ENCODE measurements at regions not wholly inside any gene's neighbourhood (a gene's known extent, or its start where the extent isn't known, plus 50 kb on each side); places are given as distances from the start of the nearest gene placed in this dataset.

DNA sequence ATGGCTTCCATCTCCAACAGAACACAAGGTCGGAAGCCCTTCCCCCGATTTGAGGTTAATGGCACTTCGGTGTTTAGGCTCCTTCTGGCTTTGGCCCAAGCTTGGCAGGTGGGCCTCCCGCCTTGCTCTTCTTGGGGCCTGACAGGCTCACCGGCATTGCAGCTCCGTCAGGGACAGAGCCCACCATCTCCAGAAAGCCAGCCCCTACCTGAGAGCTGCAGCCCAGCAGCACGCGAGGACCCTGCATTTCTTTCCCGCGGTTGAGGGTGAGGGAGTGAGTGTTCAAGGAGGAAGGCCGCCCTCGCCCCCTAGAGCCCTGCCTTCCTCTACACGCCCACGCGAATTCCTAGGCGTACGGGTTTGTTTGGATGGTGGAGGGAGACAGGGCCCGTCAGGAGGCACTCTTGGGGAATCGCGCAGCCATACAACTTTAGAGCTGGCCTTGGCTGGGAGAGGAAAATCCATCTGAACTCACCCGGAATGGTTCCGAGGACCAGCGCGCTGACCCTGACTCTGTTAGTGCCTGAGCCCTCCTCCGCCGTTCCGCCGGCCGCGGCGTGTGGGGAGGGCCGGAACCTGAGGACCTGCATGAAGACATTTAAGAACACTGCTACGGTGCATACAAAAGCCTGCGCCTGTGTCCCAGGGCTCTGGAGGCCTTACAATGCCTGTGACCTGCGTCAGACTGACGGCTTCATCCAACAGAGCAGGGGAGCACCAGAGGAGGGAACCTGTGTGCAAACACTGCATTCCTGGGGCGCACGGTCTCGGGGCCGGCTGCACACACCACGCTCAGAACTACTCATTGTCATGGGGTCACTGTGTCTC is 73.8 kb downstream of the MRPL36 start:
- TF ChIP-seq, protein P1, sequence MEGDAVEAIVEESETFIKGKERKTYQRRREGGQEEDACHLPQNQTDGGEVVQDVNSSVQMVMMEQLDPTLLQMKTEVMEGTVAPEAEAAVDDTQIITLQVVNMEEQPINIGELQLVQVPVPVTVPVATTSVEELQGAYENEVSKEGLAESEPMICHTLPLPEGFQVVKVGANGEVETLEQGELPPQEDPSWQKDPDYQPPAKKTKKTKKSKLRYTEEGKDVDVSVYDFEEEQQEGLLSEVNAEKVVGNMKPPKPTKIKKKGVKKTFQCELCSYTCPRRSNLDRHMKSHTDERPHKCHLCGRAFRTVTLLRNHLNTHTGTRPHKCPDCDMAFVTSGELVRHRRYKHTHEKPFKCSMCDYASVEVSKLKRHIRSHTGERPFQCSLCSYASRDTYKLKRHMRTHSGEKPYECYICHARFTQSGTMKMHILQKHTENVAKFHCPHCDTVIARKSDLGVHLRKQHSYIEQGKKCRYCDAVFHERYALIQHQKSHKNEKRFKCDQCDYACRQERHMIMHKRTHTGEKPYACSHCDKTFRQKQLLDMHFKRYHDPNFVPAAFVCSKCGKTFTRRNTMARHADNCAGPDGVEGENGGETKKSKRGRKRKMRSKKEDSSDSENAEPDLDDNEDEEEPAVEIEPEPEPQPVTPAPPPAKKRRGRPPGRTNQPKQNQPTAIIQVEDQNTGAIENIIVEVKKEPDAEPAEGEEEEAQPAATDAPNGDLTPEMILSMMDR (IDR thresholded peaks at IDR 0.05; ENCODE audit: insufficient read depth, low read length, poor library complexity, severe bottlenecking) = no peak
- peaks cover 21% of the 10 kb centered on the region for H3K27me3 ChIP-seq (ENCODE audit: control insufficient read depth, insufficient read depth, low read length)
- no peak for DNase-seq (ENCODE audit: low read depth)

DNA sequence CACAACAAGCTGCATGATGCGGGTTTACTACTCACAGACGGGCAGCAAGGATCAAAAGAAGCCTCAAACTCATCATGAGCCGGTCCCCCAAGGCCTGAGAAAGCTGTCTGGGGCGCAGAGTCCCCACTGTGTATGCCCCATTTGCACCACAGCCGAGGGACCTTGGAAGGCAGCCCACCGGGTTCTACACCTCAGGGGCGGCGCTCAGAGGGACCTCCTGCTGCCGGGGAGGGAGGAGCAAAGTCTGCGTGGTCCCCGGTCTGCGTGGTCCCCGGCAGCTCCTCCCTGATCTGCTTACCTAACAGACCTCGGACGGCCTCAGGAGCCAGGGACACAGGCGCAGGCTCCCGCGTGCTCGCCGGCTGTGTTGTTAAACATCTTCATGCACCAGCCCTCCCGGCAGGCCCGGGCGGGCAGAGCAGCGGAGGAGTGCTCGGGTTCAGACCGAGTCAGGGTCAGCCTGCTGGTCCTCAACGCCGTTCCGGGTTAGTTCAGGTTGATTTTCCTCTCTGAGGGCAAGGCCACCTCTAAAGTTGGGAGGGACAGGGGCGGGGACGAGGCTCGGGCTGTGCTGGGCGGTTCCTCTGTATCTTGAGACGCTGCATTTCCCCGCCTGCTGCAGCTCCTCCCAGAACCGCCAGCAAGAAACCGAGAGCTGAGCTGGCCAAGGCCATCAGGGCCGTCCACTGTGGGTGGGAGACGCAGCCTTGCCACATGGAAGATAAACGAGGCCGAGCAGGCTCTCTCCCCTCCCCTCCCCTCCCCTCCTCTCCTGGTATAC is 74.6 kb downstream of the MRPL36 start:
- no peak overlapping the region for H3K4me3 ChIP-seq (ENCODE audit: low read depth, low read length)

More for the DNA sequence above, 73.8 kb downstream of the MRPL36 start:
- no peak overlapping the region for H3K4me3 ChIP-seq (ENCODE audit: low read depth, low read length)
- H3K36me3 ChIP-seq (ENCODE audit: control insufficient read depth, insufficient read depth, low read length) = no peaks in the 10 kb centered on the region

DNA sequence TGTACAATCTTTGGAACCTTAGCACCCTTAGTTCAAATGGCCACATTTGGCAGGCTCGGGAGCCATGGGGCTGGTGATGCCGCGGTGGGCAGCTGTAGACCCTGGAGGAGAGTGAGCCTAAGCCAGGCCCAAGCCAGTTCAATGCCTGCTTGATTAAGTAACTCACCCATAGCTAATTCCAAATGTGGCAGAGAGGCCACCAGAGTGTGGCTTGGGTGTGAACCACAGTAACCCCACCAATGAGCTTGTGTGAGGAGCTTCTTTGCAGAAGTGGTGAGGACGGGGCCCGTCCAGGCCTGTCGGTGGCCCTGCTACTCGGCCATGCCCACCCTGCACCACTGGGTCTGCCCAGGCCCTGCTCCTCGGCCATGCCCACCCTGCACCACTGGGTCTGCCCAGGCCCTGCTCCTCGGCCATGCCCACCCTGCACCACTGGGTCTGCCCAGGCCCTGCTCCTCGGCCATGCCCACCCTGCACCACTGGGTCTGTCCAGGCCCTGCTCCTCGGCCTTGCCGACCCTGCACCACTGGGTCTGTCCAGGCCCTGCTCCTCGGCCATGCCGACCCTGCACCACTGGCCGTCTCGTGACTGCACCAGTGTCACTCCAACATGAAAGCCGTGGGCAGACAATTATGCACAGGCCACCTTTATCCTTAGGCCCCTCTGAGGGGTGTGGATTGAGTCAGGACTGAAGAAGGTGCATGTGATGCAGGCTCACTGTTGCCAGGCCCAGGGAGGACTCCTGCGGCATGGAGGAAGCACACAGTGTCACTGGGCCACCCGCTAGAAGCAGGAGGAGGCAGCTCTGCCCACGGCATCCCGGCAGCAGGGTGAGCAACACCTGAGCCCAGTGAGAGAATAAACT is 75.4 kb downstream of the MRPL36 start:
- TF ChIP-seq, protein P1 (IDR thresholded peaks at IDR 0.05; ENCODE audit: insufficient read depth, low read length, poor library complexity, severe bottlenecking) = no peak
- Histone ChIP-seq H3K27me3 (ENCODE audit: control insufficient read depth, insufficient read depth, low read length) (peaks cover 21% of the 10 kb centered on the region), H3K36me3 (ENCODE audit: control insufficient read depth, insufficient read depth, low read length) (no peaks in the 10 kb centered on the region), H3K4me3 (ENCODE audit: low read depth, low read length) (no peak overlapping the region)
- no peak for DNase-seq (ENCODE audit: low read depth)

More for the DNA sequence above, 74.6 kb downstream of the MRPL36 start:
- DNase-seq (ENCODE audit: low read depth) = no peak
- Histone ChIP-seq H3K27me3 (ENCODE audit: control insufficient read depth, insufficient read depth, low read length) (peaks cover 21% of the 10 kb centered on the region), H3K36me3 (ENCODE audit: control insufficient read depth, insufficient read depth, low read length) (no peaks in the 10 kb centered on the region)
- TF ChIP-seq, protein P1 (IDR thresholded peaks at IDR 0.05; ENCODE audit: insufficient read depth, low read length, poor library complexity, severe bottlenecking) = no peak

DNA sequence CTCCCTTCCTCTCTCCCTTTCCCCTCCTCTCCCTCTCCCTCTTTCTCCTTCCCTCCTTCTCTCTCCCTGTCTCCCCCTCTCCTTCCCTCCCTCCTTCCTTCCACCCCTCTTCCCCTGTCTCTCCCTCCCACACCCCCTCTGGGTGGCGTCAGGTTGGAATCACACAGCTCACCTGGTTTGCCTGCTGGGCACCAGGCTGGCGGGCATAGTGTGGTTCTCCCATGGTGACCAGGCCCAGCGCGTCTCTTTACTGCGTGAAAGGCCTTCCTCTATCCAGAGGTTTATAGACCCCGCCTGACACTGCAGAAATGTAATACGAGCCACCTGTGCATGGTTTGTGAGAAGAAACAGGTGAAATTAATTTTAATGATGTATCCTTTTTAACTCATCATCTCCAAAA is 76.2 kb downstream of the MRPL36 start:
- Histone ChIP-seq H3K4me3 (ENCODE audit: low read depth, low read length) (no peak overlapping the region), H3K27me3 (ENCODE audit: control insufficient read depth, insufficient read depth, low read length) (peaks cover 21% of the 10 kb centered on the region), H3K36me3 (ENCODE audit: control insufficient read depth, insufficient read depth, low read length) (no peaks in the 10 kb centered on the region)
- no peak for DNase-seq (ENCODE audit: low read depth)
- TF ChIP-seq, protein P1 (IDR thresholded peaks at IDR 0.05; ENCODE audit: insufficient read depth, low read length, poor library complexity, severe bottlenecking) = no peak

DNA sequence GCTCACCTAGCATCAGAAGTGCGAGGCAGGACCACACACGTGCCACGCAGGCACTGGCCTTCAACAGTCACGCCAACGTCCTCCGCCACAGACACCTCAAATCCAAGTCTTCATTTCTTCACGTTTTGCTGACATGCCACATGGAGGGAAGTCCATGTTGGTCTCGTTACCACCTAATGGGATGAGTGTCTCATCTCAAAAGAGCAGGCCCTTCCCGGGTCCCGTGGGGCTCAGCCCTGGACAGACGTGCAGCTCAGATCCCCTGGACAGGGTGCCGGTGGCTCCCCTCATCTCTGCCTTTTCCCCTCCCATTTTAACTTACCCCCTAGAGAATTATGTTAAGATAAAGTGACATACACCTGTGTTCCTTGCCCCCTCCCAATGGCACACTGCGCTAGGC is 76.8 kb downstream of the MRPL36 start:
- Histone ChIP-seq H3K4me3 (ENCODE audit: low read depth, low read length) (no peak overlapping the region), H3K27me3 (ENCODE audit: control insufficient read depth, insufficient read depth, low read length) (peaks cover 21% of the 10 kb centered on the region), H3K36me3 (ENCODE audit: control insufficient read depth, insufficient read depth, low read length) (no peaks in the 10 kb centered on the region)
- TF ChIP-seq, protein P1 (IDR thresholded peaks at IDR 0.05; ENCODE audit: insufficient read depth, low read length, poor library complexity, severe bottlenecking) = no peak
- no peak for DNase-seq (ENCODE audit: low read depth)

Measured in kidney epithelial cell (primary cell).